OCI-LY1 (cell line): ENCODE measurements at regions not wholly inside any gene's neighbourhood (a gene's known extent, or its start where the extent isn't known, plus 50 kb on each side); places are given as distances from the start of the nearest gene placed in this dataset.

Experiments used
- EZH2 ChIP-seq: fragments of 200-600 bp; sonication (generic), shearing (Covaris generic); IDR thresholded peaks from 2 replicates; pipeline ENCODE4 v1.8.0; 2017; ENCODE audit warnings: borderline replicate concordance, mixed run types, mild to moderate bottlenecking, antibody characterized with exemption, low read length, moderate library complexity, mixed read lengths
- TF ChIP-seq, protein P1 (sequence below): fragments of 200-600 bp; sonication (generic), shearing (Covaris generic); IDR thresholded peaks from 2 replicates; pipeline ENCODE4 v1.5.1; 2017; ENCODE audit warnings: mild to moderate bottlenecking, antibody characterized with exemption, low read length, moderate library complexity, mixed read lengths

DNA sequence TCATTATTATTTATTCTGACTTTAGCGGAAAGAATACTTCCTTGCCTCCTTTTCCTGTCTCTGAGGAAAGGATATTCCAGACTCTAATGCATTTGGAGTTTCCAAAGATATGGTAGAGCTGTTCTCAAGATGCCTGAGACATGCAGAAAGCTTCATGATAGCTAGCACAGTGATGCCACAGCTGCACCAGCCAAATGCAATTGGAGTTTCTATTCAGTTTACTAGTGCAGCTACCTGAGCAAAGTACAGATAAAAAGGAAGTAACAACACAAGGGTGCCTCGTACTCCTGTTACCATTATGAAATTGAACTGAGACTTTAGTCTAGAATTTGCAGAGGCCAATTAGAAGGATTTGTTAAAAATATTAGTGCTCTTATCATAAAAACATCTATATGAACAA, 57.5 kb upstream of the PARM1 start:
- TF ChIP-seq, protein P1, sequence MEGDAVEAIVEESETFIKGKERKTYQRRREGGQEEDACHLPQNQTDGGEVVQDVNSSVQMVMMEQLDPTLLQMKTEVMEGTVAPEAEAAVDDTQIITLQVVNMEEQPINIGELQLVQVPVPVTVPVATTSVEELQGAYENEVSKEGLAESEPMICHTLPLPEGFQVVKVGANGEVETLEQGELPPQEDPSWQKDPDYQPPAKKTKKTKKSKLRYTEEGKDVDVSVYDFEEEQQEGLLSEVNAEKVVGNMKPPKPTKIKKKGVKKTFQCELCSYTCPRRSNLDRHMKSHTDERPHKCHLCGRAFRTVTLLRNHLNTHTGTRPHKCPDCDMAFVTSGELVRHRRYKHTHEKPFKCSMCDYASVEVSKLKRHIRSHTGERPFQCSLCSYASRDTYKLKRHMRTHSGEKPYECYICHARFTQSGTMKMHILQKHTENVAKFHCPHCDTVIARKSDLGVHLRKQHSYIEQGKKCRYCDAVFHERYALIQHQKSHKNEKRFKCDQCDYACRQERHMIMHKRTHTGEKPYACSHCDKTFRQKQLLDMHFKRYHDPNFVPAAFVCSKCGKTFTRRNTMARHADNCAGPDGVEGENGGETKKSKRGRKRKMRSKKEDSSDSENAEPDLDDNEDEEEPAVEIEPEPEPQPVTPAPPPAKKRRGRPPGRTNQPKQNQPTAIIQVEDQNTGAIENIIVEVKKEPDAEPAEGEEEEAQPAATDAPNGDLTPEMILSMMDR: no peak
- TF ChIP-seq EZH2: no peak
